Peyer's patch (tissue), 4 donors: ENCODE measurements at regions not wholly inside any gene's neighbourhood (a gene's known extent, or its start where the extent isn't known, plus 50 kb on each side); places are given as distances from the start of the nearest gene placed in this dataset.
"Not testable (repeated sequence)": the region's sequence is repeated elsewhere in the genome, so short reads cannot be mapped to it uniquely, and the experiment has no call there.

Source experiments
- POLR2A ChIP-seq, 2 donors: fragments of 450-650 bp; IDR thresholded peaks; one replicate each; pipeline ENCODE4 v1.5.1; 2017; ENCODE audit warnings: antibody characterized with exemption in 2 of 2, mild to moderate bottlenecking in 2 of 2, moderate library complexity in 2 of 2
- TF ChIP-seq, protein P1 (sequence below), 6 experiments: fragments of 450-650 bp in 4 of 6; fragments of 200-600 bp in 2 of 6; sonication (generic) in 1 of 6; IDR thresholded peaks; one replicate each; pipeline ENCODE4 v1.5.1; 2017 to 2019; ENCODE audit warnings: antibody characterized with exemption in 6 of 6, mild to moderate bottlenecking in 3 of 6, moderate library complexity in 1 of 6

DNA sequence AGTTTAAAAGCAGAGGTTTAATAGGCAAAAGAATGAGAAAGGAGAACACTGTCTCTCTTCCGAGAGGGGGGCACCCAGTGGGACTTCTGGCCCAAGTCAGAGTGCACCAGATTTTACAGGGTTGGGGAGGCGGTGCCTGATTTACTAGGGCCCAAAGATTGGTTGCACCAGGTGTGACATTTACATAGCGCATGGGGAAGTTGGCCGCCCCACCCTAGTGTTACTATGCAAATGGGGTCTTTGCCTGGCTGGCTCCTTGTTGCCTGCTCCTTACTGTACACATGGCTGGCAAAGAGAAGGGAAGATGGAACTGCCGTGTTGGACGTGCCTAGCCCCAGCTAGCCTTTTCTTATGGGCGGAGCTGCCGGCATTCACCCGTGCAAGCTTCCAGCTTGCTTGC lies 118.8 kb downstream of the NPIPA8 start:
- TF ChIP-seq, protein P1, sequence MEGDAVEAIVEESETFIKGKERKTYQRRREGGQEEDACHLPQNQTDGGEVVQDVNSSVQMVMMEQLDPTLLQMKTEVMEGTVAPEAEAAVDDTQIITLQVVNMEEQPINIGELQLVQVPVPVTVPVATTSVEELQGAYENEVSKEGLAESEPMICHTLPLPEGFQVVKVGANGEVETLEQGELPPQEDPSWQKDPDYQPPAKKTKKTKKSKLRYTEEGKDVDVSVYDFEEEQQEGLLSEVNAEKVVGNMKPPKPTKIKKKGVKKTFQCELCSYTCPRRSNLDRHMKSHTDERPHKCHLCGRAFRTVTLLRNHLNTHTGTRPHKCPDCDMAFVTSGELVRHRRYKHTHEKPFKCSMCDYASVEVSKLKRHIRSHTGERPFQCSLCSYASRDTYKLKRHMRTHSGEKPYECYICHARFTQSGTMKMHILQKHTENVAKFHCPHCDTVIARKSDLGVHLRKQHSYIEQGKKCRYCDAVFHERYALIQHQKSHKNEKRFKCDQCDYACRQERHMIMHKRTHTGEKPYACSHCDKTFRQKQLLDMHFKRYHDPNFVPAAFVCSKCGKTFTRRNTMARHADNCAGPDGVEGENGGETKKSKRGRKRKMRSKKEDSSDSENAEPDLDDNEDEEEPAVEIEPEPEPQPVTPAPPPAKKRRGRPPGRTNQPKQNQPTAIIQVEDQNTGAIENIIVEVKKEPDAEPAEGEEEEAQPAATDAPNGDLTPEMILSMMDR (IDR thresholded peaks at IDR 0.05): not testable (repeated sequence)
- TF ChIP-seq POLR2A (IDR thresholded peaks at IDR 0.05): not testable (repeated sequence)
